GM18502 (cell line): ENCODE measurements at regions not wholly inside any gene's neighbourhood (a gene's known extent, or its start where the extent isn't known, plus 50 kb on each side); places are given as distances from the start of the nearest gene placed in this dataset.
"Not testable (repeated sequence)": the region's sequence is repeated elsewhere in the genome, so short reads cannot be mapped to it uniquely, and the experiment has no call there.

Source experiments
- ATAC-seq: cut with Tn5 transposase; IDR thresholded peaks from one replicate; pipeline ENCODE4 v1.9.1; 2021; ENCODE audit warnings: mild to moderate bottlenecking; ENCODE audit not compliant: unreplicated experiment, poor library complexity

- ATAC-seq = no peak
Measured at GRCh38 chr6:3919849-3920248, 70.7 kb downstream of the FAM50B start.

- ATAC-seq = no peak
Measured at GRCh38 chr6:3920321-3920720, 71.1 kb downstream of the FAM50B start.

DNA sequence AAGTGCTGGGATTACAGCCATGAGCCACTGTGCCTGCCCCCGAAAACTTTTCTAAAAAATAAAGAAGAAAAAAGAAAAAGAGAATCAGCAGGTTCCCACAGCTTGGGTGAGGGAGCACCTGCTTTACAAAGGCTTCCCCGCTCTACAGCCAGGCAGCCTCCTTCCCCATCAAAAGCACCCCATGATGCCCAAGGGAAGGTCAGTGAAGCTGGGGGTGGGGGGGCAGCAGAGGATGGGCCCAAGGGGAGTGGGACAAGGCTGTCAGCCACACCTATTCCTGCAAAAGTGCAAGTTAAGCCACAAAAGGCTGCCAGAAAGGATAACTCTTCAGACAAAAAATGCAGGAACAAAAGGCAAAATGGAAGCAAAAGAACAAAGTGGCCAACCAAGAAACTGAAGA is 72.5 kb downstream of the FAM50B start:
- no peak for ATAC-seq

- not testable (repeated sequence) for ATAC-seq
Measured at GRCh38 chr6:3922619-3923018, 73.4 kb downstream of the FAM50B start.

- ATAC-seq = not testable (repeated sequence)
Measured at GRCh38 chr6:3925223-3926149, 76.3 kb downstream of the FAM50B start.

GRCh38 chr6:3926150-3926482 is 76.9 kb downstream of the FAM50B start:
- ATAC-seq = no peak

- no peak for ATAC-seq
Measured at GRCh38 chr6:3928111-3928510, 78.9 kb downstream of the FAM50B start.

- ATAC-seq = no peak
Measured at GRCh38 chr6:3929281-3929798, 80.2 kb downstream of the FAM50B start.

DNA sequence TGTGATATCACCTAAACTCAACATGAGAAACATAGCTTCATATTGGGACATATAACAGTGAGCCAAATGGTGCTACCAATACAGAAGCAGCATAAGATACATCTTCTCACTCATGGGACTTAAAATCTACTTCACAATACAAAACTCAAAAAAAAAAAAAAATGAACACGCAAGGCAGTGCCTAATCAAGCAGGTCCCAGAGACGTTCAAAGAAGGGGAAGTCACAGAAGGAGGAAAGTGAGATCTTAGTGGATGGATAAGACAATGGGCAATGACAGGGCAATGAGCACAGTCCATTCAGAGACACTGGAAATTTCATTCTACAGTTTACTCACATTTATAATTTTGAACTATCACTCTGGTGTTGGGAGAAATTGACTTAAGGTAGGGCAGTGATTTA is 88.3 kb downstream of the FAM50B start:
- ATAC-seq = no peak

DNA sequence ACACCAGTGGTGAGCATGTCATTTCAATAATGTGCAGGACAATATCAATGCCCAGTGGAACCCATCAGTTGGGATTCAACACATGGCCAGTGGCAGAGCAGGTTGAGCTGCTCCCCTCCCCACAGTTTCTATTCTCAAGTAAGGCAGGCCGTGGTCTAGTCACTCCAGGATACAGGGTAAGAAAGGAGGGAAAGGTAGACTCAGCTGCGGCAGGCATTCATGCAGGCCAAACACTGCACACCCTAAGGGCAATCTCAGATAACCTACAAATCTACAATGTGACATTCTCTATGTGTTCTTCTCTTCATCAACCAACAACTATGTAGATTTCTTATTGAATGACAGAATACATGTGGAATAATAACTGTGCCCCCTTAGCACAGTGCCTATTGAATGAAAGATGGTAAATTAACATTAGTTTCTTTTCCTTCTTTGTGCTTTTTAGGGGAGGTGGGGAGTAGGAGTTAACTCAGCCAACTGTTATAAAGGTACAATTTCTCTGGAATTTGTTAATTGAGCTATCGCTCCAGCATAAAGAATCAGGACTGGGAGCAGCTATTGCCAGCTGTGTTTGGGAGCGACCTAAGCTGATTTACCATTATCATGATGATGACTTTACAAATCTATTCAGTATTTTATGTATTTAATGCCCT is 89.7 kb downstream of the FAM50B start:
- ATAC-seq = no peak

DNA sequence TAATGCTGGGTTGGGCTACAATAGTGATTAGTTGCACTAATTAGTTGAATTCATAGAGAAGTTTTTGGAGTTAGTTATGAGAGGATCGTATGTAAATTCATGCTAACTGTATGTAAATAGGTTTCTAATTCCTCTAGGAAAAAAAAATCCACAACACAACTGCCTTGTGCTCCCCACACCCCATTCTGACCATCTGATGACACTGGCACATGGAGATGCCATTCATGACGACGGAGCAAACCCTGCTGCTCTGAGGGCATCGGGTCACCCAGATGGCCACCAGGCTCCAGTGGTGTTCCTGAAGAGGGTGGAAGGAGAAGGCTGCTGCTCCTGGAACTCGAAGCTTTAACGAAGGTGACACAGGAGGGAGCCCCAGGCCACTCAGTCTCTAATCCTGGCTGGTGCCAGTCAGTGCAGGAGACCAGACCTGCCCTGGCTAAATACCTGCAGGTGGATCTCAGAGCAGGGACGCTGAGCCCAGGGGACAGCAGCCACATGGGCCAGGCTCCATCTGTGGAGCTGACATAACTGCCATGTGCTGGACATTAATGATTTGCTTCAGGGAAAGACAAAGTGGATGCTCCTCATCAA is 90.3 kb downstream of the FAM50B start:
- ATAC-seq = no peak

- no peak for ATAC-seq
Measured at GRCh38 chr6:3939964-3940363, 90.8 kb downstream of the FAM50B start.

GRCh38 chr6:3940703-3941102 is 91.5 kb downstream of the FAM50B start:
- ATAC-seq = no peak

DNA sequence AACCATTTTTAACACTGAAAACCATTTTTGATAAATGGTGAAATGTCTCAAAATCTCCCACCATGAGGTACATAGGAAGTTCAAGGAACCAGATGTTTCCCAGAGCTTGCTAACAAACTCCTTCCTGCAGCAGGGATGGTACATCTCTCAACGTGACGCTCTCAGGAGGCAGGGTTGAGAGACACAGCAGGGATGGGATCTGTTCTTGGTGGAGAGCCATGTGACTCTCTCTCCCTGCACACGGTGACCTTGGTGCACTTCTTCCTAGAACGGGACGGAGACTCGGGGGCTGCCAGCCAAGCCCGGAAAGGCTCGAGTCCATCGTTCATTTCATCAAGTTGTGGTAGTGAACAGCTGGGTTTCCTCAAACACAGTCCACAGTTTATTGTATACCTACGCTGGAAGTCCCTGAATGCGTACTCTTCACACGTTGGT is 94.2 kb downstream of the FAM50B start:
- no peak for ATAC-seq

GRCh38 chr6:3944246-3944645 is 95.1 kb downstream of the FAM50B start:
- no peak for ATAC-seq

DNA sequence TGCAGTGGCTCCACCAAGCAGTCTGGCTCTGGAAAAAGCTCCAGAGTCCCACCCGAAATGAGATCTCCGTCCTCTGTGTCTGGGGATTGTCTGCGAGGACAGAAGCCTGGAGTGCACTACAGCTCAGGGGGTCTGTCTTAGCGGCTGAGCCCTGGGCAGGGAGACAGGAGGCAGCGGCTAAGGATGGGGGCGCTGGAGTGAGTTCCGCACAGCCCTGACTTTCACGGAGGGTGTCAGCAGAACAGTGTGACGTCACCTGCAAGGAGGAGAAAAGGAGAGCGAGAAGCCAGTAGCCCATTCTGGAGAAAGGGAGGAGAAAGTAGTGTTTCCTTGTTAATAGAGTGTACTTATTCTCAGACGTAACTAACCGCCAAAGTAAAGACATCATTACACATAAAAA is 97.6 kb downstream of the FAM50B start:
- ATAC-seq = no peak

DNA sequence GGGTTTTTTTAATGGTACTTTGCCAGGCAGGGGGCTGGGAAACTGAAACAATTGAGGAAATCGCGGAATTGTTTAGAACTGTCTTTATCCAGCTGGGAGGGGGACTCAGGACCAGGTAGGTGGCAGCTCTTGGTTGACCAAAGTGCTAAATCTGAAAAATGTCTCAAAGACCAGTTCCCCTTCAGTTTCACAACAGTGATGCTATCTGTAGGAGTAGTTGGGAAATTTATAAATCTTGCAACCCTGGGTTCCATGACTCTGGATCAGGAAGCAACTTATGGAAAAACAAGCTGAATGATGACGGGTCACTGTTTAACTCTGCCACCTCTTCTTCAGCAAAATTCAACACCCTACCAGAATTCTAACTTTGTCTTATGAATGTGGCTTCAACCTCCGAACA is 99.7 kb downstream of the FAM50B start:
- ATAC-seq = no peak

- ATAC-seq = no peak
Measured at GRCh38 chr6:3949521-3949920, 100.3 kb downstream of the FAM50B start.

GRCh38 chr6:3956054-3956453 is 106.9 kb downstream of the FAM50B start:
- no peak for ATAC-seq

- no peak for ATAC-seq
Measured at GRCh38 chr6:3957321-3957720, 108.1 kb downstream of the FAM50B start.

GRCh38 chr6:3958255-3958654 is 109.1 kb downstream of the FAM50B start:
- ATAC-seq = no peak
